ENCODE measurements at regions not wholly inside any gene's neighbourhood (a gene's known extent, or its start where the extent isn't known, plus 50 kb on each side); places are given as distances from the start of the nearest gene placed in this dataset.

GRCh38 chr6:22670605-22671004, 101.2 kb downstream of the HDGFL1 start:
- no peak for DNase-seq (ENCODE audit: low spot score)

- DNase-seq (ENCODE audit: low spot score): no peak
Observed at GRCh38 chr6:22673474-22673873, 104.1 kb downstream of the HDGFL1 start.

GRCh38 chr6:22680950-22681349, 111.6 kb downstream of the HDGFL1 start:
- no peak for DNase-seq (ENCODE audit: low spot score)

- no peak for DNase-seq (ENCODE audit: low spot score)
Observed at GRCh38 chr6:22681761-22682160, 112.4 kb downstream of the HDGFL1 start.

GRCh38 chr6:22682979-22683378, 113.6 kb downstream of the HDGFL1 start:
- no peak for DNase-seq (ENCODE audit: low spot score)

GRCh38 chr6:22690446-22690845, 121.1 kb downstream of the HDGFL1 start:
- DNase-seq (ENCODE audit: low spot score): no peak

- DNase-seq (ENCODE audit: low spot score): no peak
Observed at GRCh38 chr6:22694092-22694724, 124.8 kb downstream of the HDGFL1 start.

- no peak for DNase-seq (ENCODE audit: low spot score)
Observed at GRCh38 chr6:22696481-22696880, 127.1 kb downstream of the HDGFL1 start.

GRCh38 chr6:22697306-22697705, 127.9 kb downstream of the HDGFL1 start:
- DNase-seq (ENCODE audit: low spot score): no peak

GRCh38 chr6:22699151-22699550, 129.8 kb downstream of the HDGFL1 start:
- no peak for DNase-seq (ENCODE audit: low spot score)

GRCh38 chr6:22706651-22707050, 137.3 kb downstream of the HDGFL1 start:
- no peak for DNase-seq (ENCODE audit: low spot score)

- DNase-seq (ENCODE audit: low spot score): no peak
Observed at GRCh38 chr6:22708469-22708868, 139.1 kb downstream of the HDGFL1 start.

- no peak for DNase-seq (ENCODE audit: low spot score)
Observed at GRCh38 chr6:22709803-22710202, 140.4 kb downstream of the HDGFL1 start.

GRCh38 chr6:22716721-22717120, 147.4 kb downstream of the HDGFL1 start:
- no peak for DNase-seq (ENCODE audit: low spot score)

GRCh38 chr6:22717915-22718314, 148.5 kb downstream of the HDGFL1 start:
- no peak for DNase-seq (ENCODE audit: low spot score)

GRCh38 chr6:22722913-22723312, 153.5 kb downstream of the HDGFL1 start:
- no peak for DNase-seq (ENCODE audit: low spot score)

GRCh38 chr6:22726966-22727365, 157.6 kb downstream of the HDGFL1 start:
- DNase-seq (ENCODE audit: low spot score): no peak

GRCh38 chr6:22727710-22728109, 158.3 kb downstream of the HDGFL1 start:
- DNase-seq (ENCODE audit: low spot score): no peak

- DNase-seq (ENCODE audit: low spot score): no peak
Observed at GRCh38 chr6:22732176-22732970, 163.0 kb downstream of the HDGFL1 start.

- no peak for DNase-seq (ENCODE audit: low spot score)
Observed at GRCh38 chr6:22736740-22737139, 167.4 kb downstream of the HDGFL1 start.

GRCh38 chr6:22737331-22737730, 168.0 kb downstream of the HDGFL1 start:
- peak; percentile 34 for DNase-seq (ENCODE audit: low spot score)

GRCh38 chr6:22738194-22738593, 168.8 kb downstream of the HDGFL1 start:
- DNase-seq (ENCODE audit: low spot score): no peak

GRCh38 chr6:22747571-22747970, 178.2 kb downstream of the HDGFL1 start:
- no peak for DNase-seq (ENCODE audit: low spot score)

- no peak for DNase-seq (ENCODE audit: low spot score)
Observed at GRCh38 chr6:22748681-22749080, 179.3 kb downstream of the HDGFL1 start.

Measured in NAMALWA (cell line).